ENCODE measurements at regions not wholly inside any gene's neighbourhood (a gene's known extent, or its start where the extent isn't known, plus 50 kb on each side); places are given as distances from the start of the nearest gene placed in this dataset.

DNA sequence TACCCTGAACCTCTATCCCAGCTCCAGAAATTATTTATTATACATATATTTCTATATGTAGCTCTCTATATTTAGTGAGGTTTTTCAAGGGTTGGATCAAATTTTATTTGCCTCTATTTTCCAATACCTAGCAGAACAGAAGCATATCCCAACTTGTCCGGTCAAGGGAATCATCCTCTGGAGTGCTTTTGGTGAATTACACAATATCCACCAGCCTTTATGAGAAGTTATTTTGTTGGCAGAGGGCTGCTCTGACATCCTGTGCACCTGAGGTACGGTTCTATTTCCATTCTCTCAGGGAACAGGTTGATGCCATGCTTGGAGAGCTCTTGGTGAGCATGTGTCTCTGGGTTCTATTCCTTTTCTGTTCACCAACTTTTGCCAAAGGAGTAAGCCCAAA is 1056.4 kb downstream of the GALC start (continued):
- TF ChIP-seq, protein P1, sequence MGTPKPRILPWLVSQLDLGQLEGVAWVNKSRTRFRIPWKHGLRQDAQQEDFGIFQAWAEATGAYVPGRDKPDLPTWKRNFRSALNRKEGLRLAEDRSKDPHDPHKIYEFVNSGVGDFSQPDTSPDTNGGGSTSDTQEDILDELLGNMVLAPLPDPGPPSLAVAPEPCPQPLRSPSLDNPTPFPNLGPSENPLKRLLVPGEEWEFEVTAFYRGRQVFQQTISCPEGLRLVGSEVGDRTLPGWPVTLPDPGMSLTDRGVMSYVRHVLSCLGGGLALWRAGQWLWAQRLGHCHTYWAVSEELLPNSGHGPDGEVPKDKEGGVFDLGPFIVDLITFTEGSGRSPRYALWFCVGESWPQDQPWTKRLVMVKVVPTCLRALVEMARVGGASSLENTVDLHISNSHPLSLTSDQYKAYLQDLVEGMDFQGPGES (IDR thresholded peaks at IDR 0.05), result no peak
- no peak for TF ChIP-seq MYB (IDR thresholded peaks at IDR 0.05; ENCODE audit: borderline replicate concordance, low read depth, low read length)
- no peak for TF ChIP-seq IRF4 (IDR thresholded peaks at IDR 0.05; ENCODE audit: low read depth, low read length)
- TF ChIP-seq CBX5 (IDR thresholded peaks at IDR 0.05; ENCODE audit: low read depth), result no peak
- no peak for TF ChIP-seq RAD51 (IDR thresholded peaks at IDR 0.05)
- TF ChIP-seq JUND (IDR thresholded peaks at IDR 0.05; ENCODE audit: low read depth, low read length), result no peak
- no peak for TF ChIP-seq EP300 (IDR thresholded peaks at IDR 0.05; ENCODE audit: borderline replicate concordance in 1 of 2, control insufficient read depth in 1 of 2, low read depth in 2 of 2, low read length in 2 of 2)
- no peak for TF ChIP-seq RB1 (IDR thresholded peaks at IDR 0.05; ENCODE audit: borderline replicate concordance)

DNA sequence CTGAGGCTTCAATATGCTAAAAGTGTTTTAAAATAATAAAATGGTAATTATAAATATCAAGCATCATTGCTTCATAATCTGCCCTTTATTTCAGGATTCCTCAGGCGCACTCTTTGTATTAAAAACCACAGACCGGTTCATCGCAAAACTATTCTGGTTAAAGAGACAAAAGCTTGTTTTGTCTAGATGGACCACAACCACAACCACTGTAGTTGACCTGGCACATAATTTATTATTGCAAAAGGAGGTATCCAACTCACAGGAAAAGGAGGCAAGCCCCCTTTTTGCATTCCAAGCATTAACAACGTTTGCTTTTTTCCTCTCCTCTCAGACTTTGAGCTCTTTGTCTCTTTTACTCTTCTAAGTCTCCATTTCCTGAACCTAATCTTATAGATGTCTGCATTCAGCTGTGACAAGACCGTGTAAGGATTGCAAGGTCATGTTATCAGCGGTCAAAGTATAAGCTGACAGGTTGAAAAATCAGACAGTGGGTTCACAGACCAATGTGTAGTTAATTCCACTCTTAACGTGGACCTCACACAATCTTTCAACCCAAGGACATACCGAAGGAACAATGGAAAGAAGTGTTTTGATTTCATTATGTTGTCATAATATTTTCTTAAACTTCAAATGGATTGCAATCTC is 1057.6 kb downstream of the GALC start:
- FAIRE-seq, result no peak
- intact Hi-C loops (cut with micrococcal nuclease; ENCODE audit: unreplicated experiment) (no loop called here), in situ Hi-C loops (cut with MboI) (no loop called here)
- no peak for TF ChIP-seq BCL11A (IDR thresholded peaks at IDR 0.05; ENCODE audit: low read depth, low read length)
- no peak for TF ChIP-seq ZSCAN29 (IDR thresholded peaks at IDR 0.05)
- TF ChIP-seq, protein P2, sequence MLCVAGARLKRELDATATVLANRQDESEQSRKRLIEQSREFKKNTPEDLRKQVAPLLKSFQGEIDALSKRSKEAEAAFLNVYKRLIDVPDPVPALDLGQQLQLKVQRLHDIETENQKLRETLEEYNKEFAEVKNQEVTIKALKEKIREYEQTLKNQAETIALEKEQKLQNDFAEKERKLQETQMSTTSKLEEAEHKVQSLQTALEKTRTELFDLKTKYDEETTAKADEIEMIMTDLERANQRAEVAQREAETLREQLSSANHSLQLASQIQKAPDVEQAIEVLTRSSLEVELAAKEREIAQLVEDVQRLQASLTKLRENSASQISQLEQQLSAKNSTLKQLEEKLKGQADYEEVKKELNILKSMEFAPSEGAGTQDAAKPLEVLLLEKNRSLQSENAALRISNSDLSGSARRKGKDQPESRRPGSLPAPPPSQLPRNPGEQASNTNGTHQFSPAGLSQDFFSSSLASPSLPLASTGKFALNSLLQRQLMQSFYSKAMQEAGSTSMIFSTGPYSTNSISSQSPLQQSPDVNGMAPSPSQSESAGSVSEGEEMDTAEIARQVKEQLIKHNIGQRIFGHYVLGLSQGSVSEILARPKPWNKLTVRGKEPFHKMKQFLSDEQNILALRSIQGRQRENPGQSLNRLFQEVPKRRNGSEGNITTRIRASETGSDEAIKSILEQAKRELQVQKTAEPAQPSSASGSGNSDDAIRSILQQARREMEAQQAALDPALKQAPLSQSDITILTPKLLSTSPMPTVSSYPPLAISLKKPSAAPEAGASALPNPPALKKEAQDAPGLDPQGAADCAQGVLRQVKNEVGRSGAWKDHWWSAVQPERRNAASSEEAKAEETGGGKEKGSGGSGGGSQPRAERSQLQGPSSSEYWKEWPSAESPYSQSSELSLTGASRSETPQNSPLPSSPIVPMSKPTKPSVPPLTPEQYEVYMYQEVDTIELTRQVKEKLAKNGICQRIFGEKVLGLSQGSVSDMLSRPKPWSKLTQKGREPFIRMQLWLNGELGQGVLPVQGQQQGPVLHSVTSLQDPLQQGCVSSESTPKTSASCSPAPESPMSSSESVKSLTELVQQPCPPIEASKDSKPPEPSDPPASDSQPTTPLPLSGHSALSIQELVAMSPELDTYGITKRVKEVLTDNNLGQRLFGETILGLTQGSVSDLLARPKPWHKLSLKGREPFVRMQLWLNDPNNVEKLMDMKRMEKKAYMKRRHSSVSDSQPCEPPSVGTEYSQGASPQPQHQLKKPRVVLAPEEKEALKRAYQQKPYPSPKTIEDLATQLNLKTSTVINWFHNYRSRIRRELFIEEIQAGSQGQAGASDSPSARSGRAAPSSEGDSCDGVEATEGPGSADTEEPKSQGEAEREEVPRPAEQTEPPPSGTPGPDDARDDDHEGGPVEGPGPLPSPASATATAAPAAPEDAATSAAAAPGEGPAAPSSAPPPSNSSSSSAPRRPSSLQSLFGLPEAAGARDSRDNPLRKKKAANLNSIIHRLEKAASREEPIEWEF (IDR thresholded peaks at IDR 0.05; ENCODE audit: insufficient replicate concordance, low read depth, low read length), result no peak
- TF ChIP-seq KDM1A (IDR thresholded peaks at IDR 0.05; ENCODE audit: borderline replicate concordance), result no peak
- no peak for TF ChIP-seq ESRRA (IDR thresholded peaks at IDR 0.05; ENCODE audit: low read length)
- no peak for TF ChIP-seq JUNB (IDR thresholded peaks at IDR 0.05)
- TF ChIP-seq CHD1 (IDR thresholded peaks at IDR 0.05; ENCODE audit: low read depth, low read length), result no peak
- TF ChIP-seq NR2F1 (conservative IDR thresholded peaks at IDR 0.05), result no peak
- TF ChIP-seq SIN3A (IDR thresholded peaks at IDR 0.05; ENCODE audit: low read depth, low read length), result no peak

More for the DNA sequence above, 1057.6 kb downstream of the GALC start:
- Histone ChIP-seq H3K27me3 (replicated peaks in 1 of 2; ENCODE audit: control insufficient read depth in 2 of 2, insufficient read depth in 2 of 2, low read length in 1 of 2) (no peaks in the 10 kb centered on the region), H3K9me3 (replicated peaks; ENCODE audit: control insufficient read depth, insufficient read depth, low read length) (no peaks in the 10 kb centered on the region), H2AFZ (ENCODE audit: control insufficient read depth, low read depth, low read length) (no peak overlapping the region), H3K4me3 (no peak overlapping the region), H4K20me1 (ENCODE audit: control insufficient read depth, insufficient read depth) (no peaks in the 10 kb centered on the region), H3K27ac (ENCODE audit: control insufficient read depth, insufficient read depth) (no peak overlapping the region), H3K4me1 (ENCODE audit: control insufficient read depth, insufficient read depth, low read length) (no peaks in the 10 kb centered on the region), H3K4me2 (ENCODE audit: control insufficient read depth, insufficient read depth) (no peak overlapping the region), H3K79me2 (ENCODE audit: control insufficient read depth, insufficient read depth, low read length) (no peaks in the 10 kb centered on the region), H3K9ac (ENCODE audit: control insufficient read depth, insufficient read depth, low read length) (no peak overlapping the region), H3K36me3 (ENCODE audit: control insufficient read depth in 2 of 2, insufficient read depth in 2 of 2, low read length in 1 of 2) (no peaks in the 10 kb centered on the region)
- WGBS (ENCODE audit: insufficient coverage, insufficient replicate concordance, low lambda C conversion rate, missing lambda C conversion rate), result 35% methylated on average over 8 of the region's 8 CpGs
- ChIA-PET SMC1A (ENCODE audit: uncharacterized antibody, unreplicated experiment) (interaction anchor here (0.8 kb wide), 1 partner anchor 148 kb away, joined by 3 read pairs; no protein-coding TSS in a partner anchor), CTCF (no interaction called here), RAD21 (ENCODE audit: unreplicated experiment) (no interaction called here), POLR2A (no interaction called here)
- DNase-seq (ENCODE audit: low read depth, low spot score), result no peak
- no peak for ATAC-seq
- no TSS peak for BruUV-seq (replicated peaks)
